ENCODE measurements at regions not wholly inside any gene's neighbourhood (a gene's known extent, or its start where the extent isn't known, plus 50 kb on each side); places are given as distances from the start of the nearest gene placed in this dataset.

- Mint-ChIP-seq H3K9me3 (no peaks in the 10 kb centered on the region), H3K36me3 (no peaks in the 10 kb centered on the region), H3K27ac (peak overlapping the region in 7 of 9 donors; percentile 6 to 84 (median 63)), H3K27me3 (no peaks in the 10 kb centered on the region), H3K4me3 (peak overlapping the region; percentile 50 to 86 (median 70)), H3K4me1 (peaks cover 44 to 70% (median 60%) of the 10 kb centered on the region in 7 donors)
- H3K36me3 ChIP-seq (ENCODE audit: control insufficient read depth in 2 of 3, insufficient read depth in 3 of 3, low read length in 3 of 3): no peaks in the 10 kb centered on the region
- intact Hi-C loops (cut with micrococcal nuclease): loop anchor here (5.0 to 10.0 kb wide), 2 partner anchors 87 to 105 kb away; no protein-coding TSS in a partner anchor
- no peaks in the 10 kb centered on the region for H3K27me3 ChIP-seq (ENCODE audit: control insufficient read depth in 2 of 2, insufficient read depth in 2 of 2, low read length in 2 of 2)
- ChIA-PET CTCF (interaction anchor here (0.6 kb wide), 1 partner anchor 543 kb away, joined by 4 read pairs; no protein-coding TSS in a partner anchor), POLR2A (no interaction called here)
- H3K27ac ChIP-seq (ENCODE audit: low read depth, low read length): no peak overlapping the region
- DNase-seq (peak in 1 of 9 donors; percentile 5), ATAC-seq (peak; percentile 25)
- peaks cover 21 to 75% of the 10 kb centered on the region in 2 donors for H3K4me1 ChIP-seq (ENCODE audit: control insufficient read depth in 2 of 2, insufficient read depth in 2 of 2, low read length in 2 of 2)
- H3K9me3 ChIP-seq (ENCODE audit: control insufficient read depth in 2 of 3, low read length in 3 of 3): no peaks in the 10 kb centered on the region
- peak overlapping the region; percentile 8 for H3K4me3 ChIP-seq (ENCODE audit: low read length)
These were observed 113.7 kb downstream of the B3GNT2 start for GRCh38 chr2:62309465-62310091.

GRCh38 chr2:62309081-62309464 is 113.2 kb downstream of the B3GNT2 start:
- Mint-ChIP-seq H3K4me3 (peak overlapping the region in 5 of 10 donors; percentile 65 to 86 (median 70)), H3K27ac (peak overlapping the region in 4 of 9 donors; percentile 6 to 63 (median 32)), H3K36me3 (no peaks in the 10 kb centered on the region), H3K9me3 (no peaks in the 10 kb centered on the region), H3K4me1 (peaks cover 44 to 70% (median 60%) of the 10 kb centered on the region in 7 donors), H3K27me3 (no peaks in the 10 kb centered on the region)
- ChIA-PET POLR2A (no interaction called here), CTCF (no interaction called here)
- Histone ChIP-seq H3K4me3 (ENCODE audit: low read length) (no peak overlapping the region), H3K36me3 (ENCODE audit: control insufficient read depth in 2 of 3, insufficient read depth in 3 of 3, low read length in 3 of 3) (no peaks in the 10 kb centered on the region), H3K9me3 (ENCODE audit: control insufficient read depth in 2 of 3, low read length in 3 of 3) (no peaks in the 10 kb centered on the region), H3K4me1 (ENCODE audit: control insufficient read depth in 2 of 2, insufficient read depth in 2 of 2, low read length in 2 of 2) (peaks cover 25 to 75% of the 10 kb centered on the region in 2 donors), H3K27ac (ENCODE audit: low read depth, low read length) (no peak overlapping the region), H3K27me3 (ENCODE audit: control insufficient read depth in 2 of 2, insufficient read depth in 2 of 2, low read length in 2 of 2) (no peaks in the 10 kb centered on the region)
- DNase-seq (no peak), ATAC-seq (no peak)
- intact Hi-C loops (cut with micrococcal nuclease): loop anchor here (5.0 to 10.0 kb wide), 2 partner anchors 87 to 106 kb away; no protein-coding TSS in a partner anchor

GRCh38 chr2:62307469-62308389 is 111.8 kb downstream of the B3GNT2 start:
- Histone ChIP-seq H3K36me3 (ENCODE audit: control insufficient read depth in 2 of 3, insufficient read depth in 3 of 3, low read length in 3 of 3) (no peaks in the 10 kb centered on the region), H3K27me3 (ENCODE audit: control insufficient read depth in 2 of 2, insufficient read depth in 2 of 2, low read length in 2 of 2) (no peaks in the 10 kb centered on the region), H3K4me1 (ENCODE audit: control insufficient read depth in 2 of 2, insufficient read depth in 2 of 2, low read length in 2 of 2) (peaks cover 29 to 77% of the 10 kb centered on the region in 2 donors), H3K27ac (ENCODE audit: low read depth, low read length) (no peak overlapping the region), H3K4me3 (ENCODE audit: low read length) (no peak overlapping the region), H3K9me3 (ENCODE audit: control insufficient read depth in 2 of 3, low read length in 3 of 3) (no peaks in the 10 kb centered on the region)
- Mint-ChIP-seq H3K9me3 (no peaks in the 10 kb centered on the region), H3K4me1 (peaks cover 48 to 76% (median 66%) of the 10 kb centered on the region in 7 donors), H3K27me3 (no peaks in the 10 kb centered on the region), H3K36me3 (no peaks in the 10 kb centered on the region), H3K4me3 (peak overlapping the region in 2 of 10 donors; percentile 54 to 67), H3K27ac (peak overlapping the region in 5 of 9 donors; percentile 49 to 86 (median 56))
- ATAC-seq: no peak
- ChIA-PET CTCF (no interaction called here), POLR2A (no interaction called here)
- no peak for DNase-seq
- intact Hi-C loops (cut with micrococcal nuclease): loop anchor here (5.0 to 10.0 kb wide), 2 partner anchors 85 to 107 kb away; no protein-coding TSS in a partner anchor

- Histone ChIP-seq H3K4me3 (ENCODE audit: low read length) (no peak overlapping the region), H3K36me3 (ENCODE audit: control insufficient read depth in 2 of 3, insufficient read depth in 3 of 3, low read length in 3 of 3) (no peaks in the 10 kb centered on the region), H3K27me3 (ENCODE audit: control insufficient read depth in 2 of 2, insufficient read depth in 2 of 2, low read length in 2 of 2) (no peaks in the 10 kb centered on the region), H3K4me1 (ENCODE audit: control insufficient read depth in 2 of 2, insufficient read depth in 2 of 2, low read length in 2 of 2) (peaks cover 29 to 84% of the 10 kb centered on the region in 2 donors), H3K27ac (ENCODE audit: low read depth, low read length) (no peak overlapping the region), H3K9me3 (ENCODE audit: control insufficient read depth in 2 of 3, low read length in 3 of 3) (no peaks in the 10 kb centered on the region)
- Mint-ChIP-seq H3K4me3 (peak overlapping the region in 5 of 10 donors; percentile 23 to 67 (median 54)), H3K27ac (peak overlapping the region in 7 of 9 donors; percentile 1 to 86 (median 52)), H3K36me3 (no peaks in the 10 kb centered on the region), H3K4me1 (peaks cover 54 to 79% (median 71%) of the 10 kb centered on the region in 7 donors), H3K9me3 (no peaks in the 10 kb centered on the region), H3K27me3 (peaks cover 0 to 2% (median 0%) of the 10 kb centered on the region in 5 donors)
- ChIA-PET CTCF (no interaction called here), POLR2A (no interaction called here)
- DNase-seq (peak in 1 of 9 donors; percentile 42), ATAC-seq (peak; percentile 25)
- intact Hi-C loops (cut with micrococcal nuclease): loop anchor here (5.0 to 10.0 kb wide), 2 partner anchors 85 to 108 kb away; no protein-coding TSS in a partner anchor
These were observed 111.0 kb downstream of the B3GNT2 start for GRCh38 chr2:62306751-62307468.

- H3K27ac Mint-ChIP-seq: peak overlapping the region; percentile 37 to 82 (median 73)
- peak overlapping the region in 9 of 10 donors; percentile 3 to 53 (median 37) for H3K4me3 Mint-ChIP-seq
- intact Hi-C loops (cut with micrococcal nuclease): loop anchor here (2.0 to 10.0 kb wide), 3 partner anchors 83 to 109 kb away; partner anchors contain the start of gene B3GNT2 (in 2 of the 2)
- H3K27me3 Mint-ChIP-seq: peaks cover 0 to 2% (median 0%) of the 10 kb centered on the region in 5 donors
- no peaks in the 10 kb centered on the region for H3K36me3 ChIP-seq (ENCODE audit: control insufficient read depth in 2 of 3, insufficient read depth in 3 of 3, low read length in 3 of 3)
- ATAC-seq (no peak), DNase-seq (peak in 2 of 9 donors; percentile 35 to 60)
- H3K4me1 Mint-ChIP-seq: peaks cover 54 to 76% (median 69%) of the 10 kb centered on the region in 7 donors
- H3K27me3 ChIP-seq (ENCODE audit: control insufficient read depth in 2 of 2, insufficient read depth in 2 of 2, low read length in 2 of 2): no peaks in the 10 kb centered on the region
- POLR2A ChIA-PET: no interaction called here
- peaks cover 29 to 95% of the 10 kb centered on the region in 2 donors for H3K4me1 ChIP-seq (ENCODE audit: control insufficient read depth in 2 of 2, insufficient read depth in 2 of 2, low read length in 2 of 2)
- H3K4me3 ChIP-seq (ENCODE audit: low read length): no peak overlapping the region
- CTCF ChIA-PET: no interaction called here
- no peaks in the 10 kb centered on the region for H3K9me3 Mint-ChIP-seq
- no peaks in the 10 kb centered on the region for H3K36me3 Mint-ChIP-seq
- no peak overlapping the region for H3K27ac ChIP-seq (ENCODE audit: low read depth, low read length)
- H3K9me3 ChIP-seq (ENCODE audit: control insufficient read depth in 2 of 3, low read length in 3 of 3): no peaks in the 10 kb centered on the region
These were observed 109.7 kb downstream of the B3GNT2 start for GRCh38 chr2:62305421-62306176.
